ENCODE measurements at regions not wholly inside any gene's neighbourhood (a gene's known extent, or its start where the extent isn't known, plus 50 kb on each side); places are given as distances from the start of the nearest gene placed in this dataset.

GRCh38 chr2:45273412-45274249, 264.4 kb upstream of the SIX2 start:
- intact Hi-C loops (cut with DNase I): no loop called here
- no peaks in the 10 kb centered on the region for H3K4me1 ChIP-seq
- TF ChIP-seq CTCF (IDR thresholded peaks at IDR 0.05) (no peak), POLR2A (IDR thresholded peaks at IDR 0.05) (no peak)
- WGBS, 2 donors: 61 to 80% methylated on average over 2 of the region's 3 CpGs
- H3K4me3 ChIP-seq: no peak overlapping the region
- no peak for DNase-seq
- no peaks in the 10 kb centered on the region for H3K9me3 ChIP-seq
- no peaks in the 10 kb centered on the region for H3K36me3 ChIP-seq
- H3K27ac ChIP-seq: no peak overlapping the region
- H3K27me3 ChIP-seq: peaks cover 0 to 47% (median 0%) of the 10 kb centered on the region in 4 donors

GRCh38 chr2:45272549-45273265, 263.5 kb upstream of the SIX2 start:
- H3K9me3 ChIP-seq: no peaks in the 10 kb centered on the region
- H3K36me3 ChIP-seq: no peaks in the 10 kb centered on the region
- TF ChIP-seq POLR2A (IDR thresholded peaks at IDR 0.05): no peak
- TF ChIP-seq CTCF (IDR thresholded peaks at IDR 0.05): no peak
- H3K27ac ChIP-seq: no peak overlapping the region
- intact Hi-C loops (cut with DNase I): no loop called here
- WGBS, 2 donors: 36 to 39% methylated on average over 1 of the region's 2 CpGs
- no peak for DNase-seq
- H3K4me1 ChIP-seq: no peaks in the 10 kb centered on the region
- peaks cover 0 to 56% (median 0%) of the 10 kb centered on the region in 4 donors for H3K27me3 ChIP-seq
- no peak overlapping the region for H3K4me3 ChIP-seq

GRCh38 chr2:45269149-45269793, 260.0 kb upstream of the SIX2 start:
- no peak for DNase-seq
- TF ChIP-seq CTCF (IDR thresholded peaks at IDR 0.05): no peak
- no peaks in the 10 kb centered on the region for H3K9me3 ChIP-seq
- H3K4me1 ChIP-seq: no peaks in the 10 kb centered on the region
- H3K27me3 ChIP-seq: peaks cover 0 to 84% (median 0%) of the 10 kb centered on the region in 4 donors
- H3K4me3 ChIP-seq: no peak overlapping the region
- WGBS, 2 donors: 45 to 59% methylated on average over 6 to 7 of the region's 7 CpGs
- no peak overlapping the region for H3K27ac ChIP-seq
- no peaks in the 10 kb centered on the region for H3K36me3 ChIP-seq
- intact Hi-C loops (cut with DNase I): no loop called here

- Histone ChIP-seq H3K4me1 (no peaks in the 10 kb centered on the region), H3K4me3 (no peak overlapping the region), H3K27me3 (peaks cover 0 to 89% (median 0%) of the 10 kb centered on the region in 4 donors), H3K9me3 (no peaks in the 10 kb centered on the region), H3K27ac (no peak overlapping the region), H3K36me3 (no peaks in the 10 kb centered on the region)
- no peak for DNase-seq
- WGBS, 2 donors: 77 to 87% methylated on average over 3 of the region's 3 CpGs
- intact Hi-C loops (cut with DNase I): no loop called here
- TF ChIP-seq POLR2A (IDR thresholded peaks at IDR 0.05) (no peak), CTCF (IDR thresholded peaks at IDR 0.05) (no peak)
Observed at GRCh38 chr2:45268631-45269030, 259.4 kb upstream of the SIX2 start.

Measured in esophagus squamous epithelium (tissue), 5 donors.